Fibroblast of lung (primary cell): ENCODE measurements at regions not wholly inside any gene's neighbourhood (a gene's known extent, or its start where the extent isn't known, plus 50 kb on each side); places are given as distances from the start of the nearest gene placed in this dataset.

ENCODE experiments used
- CTCF ChIP-seq, 2 donors: IDR thresholded peaks in 1 of 2; conservative IDR thresholded peaks in 1 of 2; 1 replicate in 1 of 2; 2 replicates in 1 of 2; pipeline ENCODE4 v1.5.1; 2011 to 2012; ENCODE audit warnings: low read length in 2 of 2, control low read depth in 1 of 2, inconsistent platforms in 1 of 2, low read depth in 1 of 2, mild to moderate bottlenecking in 1 of 2
- EZH2 ChIP-seq: IDR thresholded peaks from 2 replicates; pipeline ENCODE4 v1.5.1; 2012; ENCODE audit warnings: low read length, control low read depth, mild to moderate bottlenecking; ENCODE audit errors: missing control alignments

- TF ChIP-seq CTCF (conservative IDR thresholded peaks at IDR 0.05 in 1 of 2, IDR thresholded peaks at IDR 0.05 in 1 of 2; ENCODE audit: low read depth in 1 of 2, low read length in 2 of 2): no peak
- no peak for TF ChIP-seq EZH2
Observed at GRCh38 chr10:131804551-131805295, 96.1 kb upstream of the PPP2R2D start.
